Uterus (tissue), 3 donors: ENCODE measurements at regions not wholly inside any gene's neighbourhood (a gene's known extent, or its start where the extent isn't known, plus 50 kb on each side); places are given as distances from the start of the nearest gene placed in this dataset.

Experiments used
- DNase-seq, 2 donors: peaks; one replicate each; pipeline ENCODE4 v3.0.0-alpha.2; 2019 to 2020
- H3K27ac ChIP-seq, 2 donors: fragments of 200-600 bp; sonication (generic); 1 replicate in 1 of 2; 2 replicates in 1 of 2; pipeline ENCODE4 v1.5.1; 2016 to 2018
- H3K27me3 ChIP-seq, 2 donors: fragments of 200-600 bp; sonication (generic); one replicate each; pipeline ENCODE4 v1.5.1; 2018 to 2019; ENCODE audit warnings: control low read depth in 1 of 2
- H3K36me3 ChIP-seq, 2 donors: fragments of 200-600 bp; sonication (generic); one replicate each; pipeline ENCODE4 v1.5.1; 2019; ENCODE audit warnings: control low read depth in 1 of 2
- H3K4me1 ChIP-seq, 2 donors: fragments of 200-600 bp; sonication (generic); one replicate each; pipeline ENCODE4 v1.5.1; 2018 to 2019; ENCODE audit warnings: control low read depth in 1 of 2
- H3K4me3 ChIP-seq, 2 donors: fragments of 200-600 bp; sonication (generic); 1 replicate in 1 of 2; 2 replicates in 1 of 2; pipeline ENCODE4 v1.5.1; 2018 to 2019; ENCODE audit warnings: mild to moderate bottlenecking in 1 of 2
- H3K9me3 ChIP-seq, 2 donors: fragments of 200-600 bp; sonication (generic); one replicate each; pipeline ENCODE4 v1.5.1; 2019; ENCODE audit warnings: control low read depth in 1 of 2
- CTCF ChIP-seq, 4 experiments: fragments of 200-600 bp in 2 of 4; fragments of 450-650 bp in 2 of 4; sonication (generic) in 2 of 4; IDR thresholded peaks; one replicate each; pipeline ENCODE4 v1.5.1; 2016 to 2019; ENCODE audit warnings: antibody characterized with exemption in 4 of 4, mild to moderate bottlenecking in 2 of 4, moderate library complexity in 1 of 4
- POLR2A ChIP-seq, 2 donors: fragments of 450-650 bp; IDR thresholded peaks; one replicate each; pipeline ENCODE4 v1.6.1; 2016; ENCODE audit warnings: antibody characterized with exemption in 2 of 2, mild to moderate bottlenecking in 1 of 2, moderate library complexity in 1 of 2
- intact Hi-C: fragments of 100-400 bp; cut with DNase I; formaldehyde crosslinking; loops from one replicate; pipeline ENCODE4 v1.15.1; 2023; ENCODE audit warnings: low total_unique reads
- donor health status: DM: yes; HTN: yes; CAD: no.

GRCh38 chr15:38144921-38145320 lies 107.7 kb upstream of the SPRED1 start:
- no peak for TF ChIP-seq CTCF (IDR thresholded peaks at IDR 0.05)

GRCh38 chr15:38145651-38146111 lies 107.0 kb upstream of the SPRED1 start:
- no peak for DNase-seq
- Histone ChIP-seq H3K27me3 (no peaks in the 10 kb centered on the region), H3K9me3 (no peaks in the 10 kb centered on the region), H3K27ac (no peak overlapping the region), H3K4me1 (no peaks in the 10 kb centered on the region), H3K4me3 (no peak overlapping the region), H3K36me3 (no peaks in the 10 kb centered on the region)
- TF ChIP-seq CTCF (IDR thresholded peaks at IDR 0.05): no peak
- TF ChIP-seq POLR2A (IDR thresholded peaks at IDR 0.05): no peak
- intact Hi-C loops: no loop called here

More at GRCh38 chr15:38144921-38145320, 107.7 kb upstream of the SPRED1 start:
- Histone ChIP-seq H3K9me3 (no peaks in the 10 kb centered on the region), H3K4me1 (no peaks in the 10 kb centered on the region), H3K4me3 (no peak overlapping the region), H3K27ac (no peak overlapping the region), H3K27me3 (no peaks in the 10 kb centered on the region), H3K36me3 (no peaks in the 10 kb centered on the region)
- intact Hi-C loops: no loop called here
- no peak for DNase-seq

GRCh38 chr15:38147246-38147645 lies 105.4 kb upstream of the SPRED1 start:
- DNase-seq: no peak
- Histone ChIP-seq H3K4me3 (no peak overlapping the region), H3K4me1 (no peaks in the 10 kb centered on the region), H3K27ac (no peak overlapping the region), H3K36me3 (no peaks in the 10 kb centered on the region), H3K27me3 (no peaks in the 10 kb centered on the region), H3K9me3 (no peaks in the 10 kb centered on the region)
- TF ChIP-seq CTCF (IDR thresholded peaks at IDR 0.05) (no peak), POLR2A (IDR thresholded peaks at IDR 0.05) (no peak)
- intact Hi-C loops: no loop called here

- Histone ChIP-seq H3K27me3 (no peaks in the 10 kb centered on the region), H3K9me3 (no peaks in the 10 kb centered on the region), H3K4me3 (no peak overlapping the region), H3K27ac (no peak overlapping the region), H3K36me3 (no peaks in the 10 kb centered on the region), H3K4me1 (no peaks in the 10 kb centered on the region)
- DNase-seq: no peak
- intact Hi-C loops: no loop called here
- TF ChIP-seq CTCF (IDR thresholded peaks at IDR 0.05) (no peak), POLR2A (IDR thresholded peaks at IDR 0.05) (no peak)
Observed at GRCh38 chr15:38148471-38148870, 104.2 kb upstream of the SPRED1 start.

GRCh38 chr15:38149315-38149714 lies 103.3 kb upstream of the SPRED1 start:
- Histone ChIP-seq H3K27me3 (no peaks in the 10 kb centered on the region), H3K27ac (no peak overlapping the region), H3K9me3 (no peaks in the 10 kb centered on the region), H3K4me1 (no peaks in the 10 kb centered on the region), H3K36me3 (no peaks in the 10 kb centered on the region), H3K4me3 (no peak overlapping the region)
- TF ChIP-seq POLR2A (IDR thresholded peaks at IDR 0.05) (no peak), CTCF (IDR thresholded peaks at IDR 0.05) (no peak)
- DNase-seq: no peak
- intact Hi-C loops: no loop called here
